Calu3 (cell line): ENCODE measurements at regions not wholly inside any gene's neighbourhood (a gene's known extent, or its start where the extent isn't known, plus 50 kb on each side); places are given as distances from the start of the nearest gene placed in this dataset.

ENCODE experiments used
- BruUV-seq: library from RNA; stranded (reverse); fragments of 400-500 nt; replicated peaks from 2 replicates; lab custom pipeline; 2021; lab: Mats Ljungman, UMichigan
- CTCF ChIA-PET: fragments of 300-600 bp; sonication (Branson Sonifier 250); formaldehyde crosslinking; loops from one replicate; lab custom pipeline; 2022; ENCODE audit warnings: antibody characterized with exemption; lab: Charles Lee
- DNase-seq: peaks from one replicate; pipeline ENCODE4 v3.0.0; 2022
- H3K27ac Mint-ChIP-seq: one replicate; pipeline ENCODE4 v1.8.0; 2022; ENCODE audit warnings: mixed read lengths; ENCODE audit not compliant: unreplicated experiment
- H3K27me3 Mint-ChIP-seq: one replicate; pipeline ENCODE4 v1.8.0; 2022; ENCODE audit warnings: mixed read lengths; ENCODE audit not compliant: unreplicated experiment
- H3K36me3 Mint-ChIP-seq: one replicate; pipeline ENCODE4 v1.8.0; 2022; ENCODE audit warnings: mild to moderate bottlenecking, moderate library complexity, mixed read lengths; ENCODE audit not compliant: insufficient read depth, unreplicated experiment
- H3K4me1 Mint-ChIP-seq: one replicate; pipeline ENCODE4 v1.8.0; 2022; ENCODE audit warnings: mild to moderate bottlenecking, low read depth, mixed read lengths; ENCODE audit not compliant: unreplicated experiment
- H3K4me3 Mint-ChIP-seq: one replicate; pipeline ENCODE4 v1.8.0; 2022; ENCODE audit warnings: mild to moderate bottlenecking, low read depth, moderate library complexity, mixed read lengths; ENCODE audit not compliant: unreplicated experiment
- H3K9me3 Mint-ChIP-seq: one replicate; pipeline ENCODE4 v1.8.0; 2022; ENCODE audit warnings: low read depth, mixed read lengths; ENCODE audit not compliant: unreplicated experiment
- intact Hi-C: fragments of 100-400 bp; cut with micrococcal nuclease; formaldehyde crosslinking; loops from one replicate; pipeline ENCODE4 v1.10.0; 2022; ENCODE audit not compliant: unreplicated experiment
- TF ChIP-seq, protein P1 (sequence below): fragments of 200-600 bp; IDR thresholded peaks from one replicate; pipeline ENCODE4 v1.8.0; 2022; ENCODE audit warnings: antibody characterized with exemption; ENCODE audit not compliant: unreplicated experiment

DNA sequence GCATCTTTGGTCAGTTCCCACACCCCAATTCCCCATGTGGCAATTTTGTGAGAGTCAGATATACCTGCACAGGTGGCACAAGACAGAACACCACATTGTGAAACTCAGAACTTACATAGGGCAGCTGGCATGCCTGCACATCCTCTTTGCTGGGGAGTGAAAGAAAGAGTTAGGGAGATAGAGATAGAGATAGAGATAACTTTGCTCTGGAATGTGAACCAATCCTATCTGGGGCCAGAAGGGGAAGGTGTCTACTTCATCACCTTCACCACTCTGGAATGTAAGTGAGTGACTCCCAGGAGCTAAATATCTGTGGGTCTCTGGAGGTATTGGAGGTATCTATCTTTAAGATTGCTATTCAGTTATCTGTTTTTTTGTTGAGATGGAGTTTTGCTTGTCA is 289.2 kb downstream of the OGFRL1 start:
- Mint-ChIP-seq H3K4me3 (no peak overlapping the region), H3K27me3 (no peaks in the 10 kb centered on the region), H3K27ac (no peak overlapping the region), H3K4me1 (peaks cover 31% of the 10 kb centered on the region), H3K36me3 (no peaks in the 10 kb centered on the region), H3K9me3 (peaks cover 2% of the 10 kb centered on the region)
- DNase-seq, result no peak
- no TSS peak for BruUV-seq
- TF ChIP-seq, protein P1, sequence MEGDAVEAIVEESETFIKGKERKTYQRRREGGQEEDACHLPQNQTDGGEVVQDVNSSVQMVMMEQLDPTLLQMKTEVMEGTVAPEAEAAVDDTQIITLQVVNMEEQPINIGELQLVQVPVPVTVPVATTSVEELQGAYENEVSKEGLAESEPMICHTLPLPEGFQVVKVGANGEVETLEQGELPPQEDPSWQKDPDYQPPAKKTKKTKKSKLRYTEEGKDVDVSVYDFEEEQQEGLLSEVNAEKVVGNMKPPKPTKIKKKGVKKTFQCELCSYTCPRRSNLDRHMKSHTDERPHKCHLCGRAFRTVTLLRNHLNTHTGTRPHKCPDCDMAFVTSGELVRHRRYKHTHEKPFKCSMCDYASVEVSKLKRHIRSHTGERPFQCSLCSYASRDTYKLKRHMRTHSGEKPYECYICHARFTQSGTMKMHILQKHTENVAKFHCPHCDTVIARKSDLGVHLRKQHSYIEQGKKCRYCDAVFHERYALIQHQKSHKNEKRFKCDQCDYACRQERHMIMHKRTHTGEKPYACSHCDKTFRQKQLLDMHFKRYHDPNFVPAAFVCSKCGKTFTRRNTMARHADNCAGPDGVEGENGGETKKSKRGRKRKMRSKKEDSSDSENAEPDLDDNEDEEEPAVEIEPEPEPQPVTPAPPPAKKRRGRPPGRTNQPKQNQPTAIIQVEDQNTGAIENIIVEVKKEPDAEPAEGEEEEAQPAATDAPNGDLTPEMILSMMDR, result no peak
- CTCF ChIA-PET, result no interaction called here
- intact Hi-C loops, result no loop called here

DNA sequence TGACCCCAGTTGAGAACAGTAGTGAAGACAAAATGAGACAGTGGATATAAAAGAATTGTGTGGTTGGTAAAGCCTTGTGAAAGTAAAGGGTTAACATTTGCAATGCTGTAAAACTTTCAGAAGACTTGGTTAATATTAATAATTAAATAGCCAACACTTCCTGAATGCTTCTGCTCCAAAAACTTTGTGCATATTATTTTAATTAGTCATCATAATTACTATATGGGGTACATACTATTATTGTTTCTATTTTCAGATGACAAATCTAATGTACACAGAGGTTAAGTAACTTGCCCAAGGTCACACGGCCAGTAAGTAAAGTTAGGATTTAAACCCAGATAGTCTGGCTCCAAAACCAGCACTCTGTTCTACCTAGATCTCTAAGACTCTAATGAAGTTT is 291.3 kb downstream of the OGFRL1 start:
- DNase-seq, result no peak

DNA sequence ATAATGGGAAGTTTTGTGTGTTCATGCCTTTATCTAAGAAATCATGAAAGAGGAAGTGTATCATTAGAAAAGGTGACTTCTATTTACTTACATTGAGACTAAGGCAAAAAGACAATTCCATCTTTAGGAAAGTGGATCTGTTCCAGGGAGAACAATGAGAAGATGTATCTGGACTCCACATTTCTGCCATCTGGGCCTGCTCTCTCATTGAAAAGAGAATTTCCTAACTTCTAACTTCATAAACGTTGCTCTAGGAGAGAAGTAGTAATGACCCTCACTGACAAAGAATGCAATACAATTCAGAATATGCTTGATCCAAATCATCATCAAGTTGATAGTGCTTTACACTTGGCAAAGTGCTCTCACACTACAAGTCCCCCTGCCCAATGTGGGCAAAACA is 294.2 kb downstream of the OGFRL1 start:
- no peaks in the 10 kb centered on the region for H3K36me3 Mint-ChIP-seq
- no peak overlapping the region for H3K27ac Mint-ChIP-seq
- no peaks in the 10 kb centered on the region for H3K27me3 Mint-ChIP-seq
- peaks cover 29% of the 10 kb centered on the region for H3K4me1 Mint-ChIP-seq
- TF ChIP-seq, protein P1, result no peak
- BruUV-seq, result no TSS peak
- DNase-seq, result no peak
- no peak overlapping the region for H3K4me3 Mint-ChIP-seq
- peaks cover 2% of the 10 kb centered on the region for H3K9me3 Mint-ChIP-seq
- intact Hi-C loops, result no loop called here
- CTCF ChIA-PET, result no interaction called here

More for the DNA sequence above, 291.3 kb downstream of the OGFRL1 start:
- CTCF ChIA-PET, result interaction anchor here (1.0 kb wide), 1 partner anchor 19 kb away, joined by 3 read pairs; no protein-coding TSS in a partner anchor
- no peaks in the 10 kb centered on the region for H3K27me3 Mint-ChIP-seq
- TF ChIP-seq, protein P1, result no peak
- BruUV-seq, result no TSS peak
- intact Hi-C loops, result no loop called here
- no peak overlapping the region for H3K4me3 Mint-ChIP-seq
- H3K9me3 Mint-ChIP-seq, result peaks cover 2% of the 10 kb centered on the region
- H3K27ac Mint-ChIP-seq, result peak overlapping the region; percentile 66
- H3K4me1 Mint-ChIP-seq, result peaks cover 34% of the 10 kb centered on the region
- H3K36me3 Mint-ChIP-seq, result no peaks in the 10 kb centered on the region

- Mint-ChIP-seq H3K27me3 (no peaks in the 10 kb centered on the region), H3K36me3 (no peaks in the 10 kb centered on the region), H3K4me1 (peaks cover 28% of the 10 kb centered on the region), H3K27ac (no peak overlapping the region), H3K4me3 (no peak overlapping the region), H3K9me3 (peaks cover 2% of the 10 kb centered on the region)
- intact Hi-C loops, result no loop called here
- no peak for DNase-seq
- no TSS peak for BruUV-seq
- TF ChIP-seq, protein P1, result no peak
- CTCF ChIA-PET, result no interaction called here
Measured at GRCh38 chr6:71584712-71585436, 296.3 kb downstream of the OGFRL1 start.
